ENCODE measurements at regions not wholly inside any gene's neighbourhood (a gene's known extent, or its start where the extent isn't known, plus 50 kb on each side); places are given as distances from the start of the nearest gene placed in this dataset.

DNA sequence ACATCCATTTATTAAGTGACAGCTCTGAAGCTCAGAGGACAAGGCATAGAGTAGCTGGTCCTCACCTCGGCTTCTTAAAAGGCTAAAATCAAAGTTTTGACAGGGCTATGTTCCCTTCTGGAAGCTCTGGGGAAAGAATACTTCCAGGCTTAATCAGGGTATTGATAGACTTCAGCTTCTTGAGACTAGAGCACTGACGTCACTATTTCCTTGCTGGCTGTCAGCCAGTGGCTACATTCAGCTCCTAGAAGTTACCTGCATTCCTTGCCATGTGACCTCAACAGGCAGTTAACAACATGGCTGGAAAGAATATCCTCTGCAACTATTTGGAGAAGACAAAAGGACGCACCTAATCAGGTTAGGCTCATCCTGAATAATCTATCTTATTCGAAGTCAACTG lies 1144.8 kb downstream of the ADGRL3 start:
- Histone ChIP-seq H3K4me3 (replicated peaks; ENCODE audit: low read depth, low read length) (no peak overlapping the region), H3K36me3 (ENCODE audit: control insufficient read depth, insufficient read depth, low read length) (no peaks in the 10 kb centered on the region), H3K27me3 (replicated peaks; ENCODE audit: control insufficient read depth, insufficient read depth, low read length) (no peaks in the 10 kb centered on the region)
- TF ChIP-seq, protein P1, sequence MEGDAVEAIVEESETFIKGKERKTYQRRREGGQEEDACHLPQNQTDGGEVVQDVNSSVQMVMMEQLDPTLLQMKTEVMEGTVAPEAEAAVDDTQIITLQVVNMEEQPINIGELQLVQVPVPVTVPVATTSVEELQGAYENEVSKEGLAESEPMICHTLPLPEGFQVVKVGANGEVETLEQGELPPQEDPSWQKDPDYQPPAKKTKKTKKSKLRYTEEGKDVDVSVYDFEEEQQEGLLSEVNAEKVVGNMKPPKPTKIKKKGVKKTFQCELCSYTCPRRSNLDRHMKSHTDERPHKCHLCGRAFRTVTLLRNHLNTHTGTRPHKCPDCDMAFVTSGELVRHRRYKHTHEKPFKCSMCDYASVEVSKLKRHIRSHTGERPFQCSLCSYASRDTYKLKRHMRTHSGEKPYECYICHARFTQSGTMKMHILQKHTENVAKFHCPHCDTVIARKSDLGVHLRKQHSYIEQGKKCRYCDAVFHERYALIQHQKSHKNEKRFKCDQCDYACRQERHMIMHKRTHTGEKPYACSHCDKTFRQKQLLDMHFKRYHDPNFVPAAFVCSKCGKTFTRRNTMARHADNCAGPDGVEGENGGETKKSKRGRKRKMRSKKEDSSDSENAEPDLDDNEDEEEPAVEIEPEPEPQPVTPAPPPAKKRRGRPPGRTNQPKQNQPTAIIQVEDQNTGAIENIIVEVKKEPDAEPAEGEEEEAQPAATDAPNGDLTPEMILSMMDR (IDR thresholded peaks at IDR 0.05; ENCODE audit: insufficient read depth, low read length, poor library complexity, severe bottlenecking) = no peak
- DNase-seq (ENCODE audit: extremely low read depth, insufficient read length) = no peak

DNA sequence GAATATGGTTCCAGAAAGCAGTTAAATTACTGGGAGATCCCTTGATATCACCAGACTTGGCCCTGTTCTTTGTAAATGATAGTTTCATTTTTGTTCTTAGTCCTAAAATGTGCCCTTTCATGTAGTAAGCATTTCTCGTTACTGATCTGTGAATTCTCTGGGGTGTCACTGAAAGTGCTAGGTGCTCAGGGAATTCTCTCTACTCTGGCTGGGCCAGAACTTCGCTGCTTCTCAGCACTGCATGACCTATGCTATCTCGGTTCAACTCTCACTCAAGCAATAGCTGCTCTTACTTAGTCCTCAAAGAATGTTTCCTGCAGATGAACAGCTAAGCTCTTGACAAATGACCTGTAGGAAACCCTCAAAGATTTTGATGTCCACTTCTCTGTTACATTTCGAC lies 1144.3 kb downstream of the ADGRL3 start:
- no peaks in the 10 kb centered on the region for H3K27me3 ChIP-seq (replicated peaks; ENCODE audit: control insufficient read depth, insufficient read depth, low read length)
- TF ChIP-seq, protein P1 (IDR thresholded peaks at IDR 0.05; ENCODE audit: insufficient read depth, low read length, poor library complexity, severe bottlenecking) = no peak
- H3K36me3 ChIP-seq (ENCODE audit: control insufficient read depth, insufficient read depth, low read length) = no peaks in the 10 kb centered on the region
- H3K4me3 ChIP-seq (replicated peaks; ENCODE audit: low read depth, low read length) = no peak overlapping the region
- no peak for DNase-seq (ENCODE audit: extremely low read depth, insufficient read length)

DNA sequence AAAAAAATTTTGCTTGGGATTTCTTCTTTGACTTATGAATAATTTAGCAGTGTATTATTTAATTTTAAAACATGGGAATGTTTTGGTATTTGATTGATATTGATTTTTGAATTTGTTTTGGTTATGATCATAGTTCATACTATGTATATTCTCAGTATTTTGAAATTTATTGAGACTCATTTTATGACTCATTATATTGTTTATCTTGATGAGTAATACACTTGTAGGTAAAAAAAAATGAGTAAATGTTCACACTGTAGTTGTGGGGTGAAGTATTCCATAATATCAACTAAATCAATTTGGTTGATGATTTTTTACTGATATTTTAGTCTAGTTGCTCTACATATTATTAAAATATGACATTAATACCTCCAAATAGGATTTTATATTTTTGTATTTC lies 1142.2 kb downstream of the ADGRL3 start:
- Histone ChIP-seq H3K36me3 (ENCODE audit: control insufficient read depth, insufficient read depth, low read length) (no peaks in the 10 kb centered on the region), H3K4me3 (replicated peaks; ENCODE audit: low read depth, low read length) (no peak overlapping the region), H3K27me3 (replicated peaks; ENCODE audit: control insufficient read depth, insufficient read depth, low read length) (no peaks in the 10 kb centered on the region)
- TF ChIP-seq, protein P1 (IDR thresholded peaks at IDR 0.05; ENCODE audit: insufficient read depth, low read length, poor library complexity, severe bottlenecking) = no peak
- DNase-seq (ENCODE audit: extremely low read depth, insufficient read length) = no peak

DNA sequence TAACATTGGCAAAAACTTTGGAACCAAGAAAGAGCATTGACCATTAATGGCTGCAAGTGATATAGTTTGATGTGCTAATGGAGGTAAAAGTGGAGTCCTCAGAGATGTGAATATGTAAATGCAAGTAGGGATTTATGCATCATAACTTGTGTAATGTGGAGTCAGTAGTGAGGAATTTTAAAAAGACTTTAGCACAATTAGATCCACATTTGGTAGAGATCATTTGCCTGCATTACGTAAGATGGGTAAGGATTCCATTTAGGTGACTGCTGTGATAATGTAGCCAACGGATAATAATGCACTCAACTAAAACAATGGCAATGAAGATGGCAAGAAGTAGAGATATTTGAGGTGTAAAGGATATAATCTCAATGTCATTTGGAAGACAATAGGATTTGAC lies 1128.4 kb downstream of the ADGRL3 start:
- TF ChIP-seq, protein P1 (IDR thresholded peaks at IDR 0.05; ENCODE audit: insufficient read depth, low read length, poor library complexity, severe bottlenecking) = no peak
- H3K36me3 ChIP-seq (ENCODE audit: control insufficient read depth, insufficient read depth, low read length) = no peaks in the 10 kb centered on the region
- no peak overlapping the region for H3K4me3 ChIP-seq (replicated peaks; ENCODE audit: low read depth, low read length)
- no peak for DNase-seq (ENCODE audit: extremely low read depth, insufficient read length)
- no peaks in the 10 kb centered on the region for H3K27me3 ChIP-seq (replicated peaks; ENCODE audit: control insufficient read depth, insufficient read depth, low read length)

DNA sequence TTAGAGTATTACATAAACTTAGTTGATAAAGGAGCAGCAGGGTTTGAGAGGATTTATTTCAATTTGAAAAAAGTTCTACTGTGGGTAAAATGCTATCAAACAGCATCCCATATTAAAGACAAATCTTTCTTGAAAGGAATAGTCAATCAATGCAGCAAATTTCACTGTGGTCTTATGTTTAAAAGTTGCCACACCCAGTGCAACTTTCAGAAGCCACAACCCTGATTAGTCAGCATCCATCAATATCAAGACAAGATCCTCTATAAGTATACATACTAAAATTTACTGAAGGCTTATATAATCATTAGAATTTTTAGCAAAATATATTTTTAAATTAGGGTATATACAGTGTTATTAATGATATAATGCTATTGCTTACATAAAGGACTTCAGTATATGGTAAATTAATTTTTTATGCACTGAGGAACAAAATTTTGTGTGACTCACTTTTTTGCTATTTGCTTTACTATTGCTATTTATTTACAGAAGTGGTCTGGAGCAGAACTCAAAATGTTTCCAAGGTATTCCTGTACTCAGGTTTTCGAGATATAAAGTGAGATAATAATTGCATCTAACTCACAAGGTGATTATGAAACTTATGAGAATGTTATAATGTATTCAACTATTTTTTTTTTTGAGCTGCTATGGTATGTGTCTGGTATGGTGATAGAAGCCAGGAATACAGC lies 1127.6 kb downstream of the ADGRL3 start:
- TF ChIP-seq, protein P1 (IDR thresholded peaks at IDR 0.05; ENCODE audit: insufficient read depth, low read length, poor library complexity, severe bottlenecking) = no peak
- Histone ChIP-seq H3K4me3 (replicated peaks; ENCODE audit: low read depth, low read length) (no peak overlapping the region), H3K27me3 (replicated peaks; ENCODE audit: control insufficient read depth, insufficient read depth, low read length) (no peaks in the 10 kb centered on the region), H3K36me3 (ENCODE audit: control insufficient read depth, insufficient read depth, low read length) (no peaks in the 10 kb centered on the region)
- no peak for DNase-seq (ENCODE audit: extremely low read depth, insufficient read length)

DNA sequence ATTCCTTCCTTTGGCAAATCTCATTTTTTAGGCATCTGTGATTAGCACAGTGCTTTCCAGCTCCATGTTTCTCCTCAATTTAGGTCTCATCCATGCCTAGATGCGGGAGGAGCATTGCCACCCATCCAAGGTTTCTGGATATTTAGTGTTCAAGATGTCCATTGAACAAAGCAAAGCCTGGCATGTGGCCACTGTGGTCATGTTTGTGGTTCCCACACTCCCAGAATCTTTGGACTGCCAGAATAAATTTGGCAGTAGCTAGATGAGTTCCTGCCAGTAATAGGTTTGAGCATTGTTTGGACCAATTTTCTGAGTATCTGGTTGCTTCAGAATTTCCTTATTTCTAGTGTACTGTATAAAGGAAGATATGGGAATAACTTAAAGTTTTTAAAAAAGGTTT lies 1124.1 kb downstream of the ADGRL3 start:
- DNase-seq (ENCODE audit: extremely low read depth, insufficient read length) = no peak
- no peaks in the 10 kb centered on the region for H3K27me3 ChIP-seq (replicated peaks; ENCODE audit: control insufficient read depth, insufficient read depth, low read length)

More for the DNA sequence above, 1124.1 kb downstream of the ADGRL3 start:
- TF ChIP-seq, protein P1 (IDR thresholded peaks at IDR 0.05; ENCODE audit: insufficient read depth, low read length, poor library complexity, severe bottlenecking) = no peak
- Histone ChIP-seq H3K4me3 (replicated peaks; ENCODE audit: low read depth, low read length) (no peak overlapping the region), H3K36me3 (ENCODE audit: control insufficient read depth, insufficient read depth, low read length) (no peaks in the 10 kb centered on the region)

Measured in GM06990 (cell line).